GM12873 (cell line): ENCODE measurements at regions not wholly inside any gene's neighbourhood (a gene's known extent, or its start where the extent isn't known, plus 50 kb on each side); places are given as distances from the start of the nearest gene placed in this dataset.
A peak's percentile ranks its signal among the peaks of the same experiment; 100 is the strongest.

ENCODE experiments used
- CTCF ChIP-seq: IDR thresholded peaks from 2 replicates; pipeline ENCODE4 v1.5.1; 2012; ENCODE audit warnings: low read depth, mild to moderate bottlenecking, moderate library complexity, low read length, control low read depth; ENCODE audit not compliant: insufficient read depth; ENCODE audit errors: missing control alignments

GRCh38 chr1:221256773-221257172 lies 377.5 kb downstream of the HLX start:
- no peak for TF ChIP-seq CTCF

GRCh38 chr1:221263831-221264767 lies 384.9 kb downstream of the HLX start:
- TF ChIP-seq CTCF, result peak; percentile 64

- no peak for TF ChIP-seq CTCF
Measured at GRCh38 chr1:221264848-221265247, 385.6 kb downstream of the HLX start.

- no peak for TF ChIP-seq CTCF
Measured at GRCh38 chr1:221268295-221268694, 389.1 kb downstream of the HLX start.

- no peak for TF ChIP-seq CTCF
Measured at GRCh38 chr1:221271701-221272100, 392.5 kb downstream of the HLX start.

- no peak for TF ChIP-seq CTCF
Measured at GRCh38 chr1:221272940-221273339, 393.7 kb downstream of the HLX start.

- TF ChIP-seq CTCF, result no peak
Measured at GRCh38 chr1:221274373-221274772, 395.1 kb downstream of the HLX start.
